HEK293 (cell line): ENCODE measurements at regions not wholly inside any gene's neighbourhood (a gene's known extent, or its start where the extent isn't known, plus 50 kb on each side); places are given as distances from the start of the nearest gene placed in this dataset.

Source experiments
- CTCF ChIP-seq: fragments of 450-650 bp; formaldehyde crosslinking; IDR thresholded peaks from 2 replicates; pipeline ENCODE4 v1.5.1; 2016; ENCODE audit warnings: missing biosample characterization, missing genetic modification characterization
- ELK4 ChIP-seq: IDR thresholded peaks from 2 replicates; pipeline ENCODE4 v1.6.1; 2011; ENCODE audit warnings: mild to moderate bottlenecking, low read depth, low read length, borderline replicate concordance
- KLF1 ChIP-seq: fragments of 450-650 bp; formaldehyde crosslinking; IDR thresholded peaks from 2 replicates; pipeline ENCODE4 v1.5.1; 2016; ENCODE audit warnings: missing biosample characterization, missing genetic modification characterization
- KLF16 ChIP-seq: fragments of 450-650 bp; formaldehyde crosslinking; IDR thresholded peaks from 2 replicates; pipeline ENCODE4 v1.5.1; 2017; ENCODE audit warnings: missing biosample characterization, missing genetic modification characterization
- SCRT2 ChIP-seq: fragments of 450-650 bp; formaldehyde crosslinking; IDR thresholded peaks from 2 replicates; pipeline ENCODE4 v1.5.1; 2016; ENCODE audit warnings: missing biosample characterization, missing genetic modification characterization
- ZNF121 ChIP-seq: fragments of 450-650 bp; formaldehyde crosslinking; IDR thresholded peaks from 2 replicates; pipeline ENCODE4 v1.5.1; 2016; ENCODE audit warnings: missing biosample characterization, missing genetic modification characterization
- ZNF174 ChIP-seq: fragments of 450-650 bp; formaldehyde crosslinking; IDR thresholded peaks from 2 replicates; pipeline ENCODE4 v1.5.0; 2017; ENCODE audit warnings: missing biosample characterization, mild to moderate bottlenecking, missing genetic modification characterization
- ZNF24 ChIP-seq: fragments of 450-650 bp; formaldehyde crosslinking; IDR thresholded peaks from 2 replicates; pipeline ENCODE4 v1.5.1; 2016; ENCODE audit warnings: missing biosample characterization, missing genetic modification characterization
- ZNF416 ChIP-seq: fragments of 450-650 bp; formaldehyde crosslinking; IDR thresholded peaks from 2 replicates; pipeline ENCODE4 v1.5.1; 2016; ENCODE audit warnings: missing biosample characterization, missing genetic modification characterization
- ZNF449 ChIP-seq: fragments of 450-650 bp; formaldehyde crosslinking; IDR thresholded peaks from 2 replicates; pipeline ENCODE4 v1.5.1; 2017; ENCODE audit warnings: missing biosample characterization, mild to moderate bottlenecking, missing genetic modification characterization, moderate library complexity
- ZNF623 ChIP-seq: fragments of 450-650 bp; formaldehyde crosslinking; IDR thresholded peaks from 2 replicates; pipeline ENCODE4 v1.5.1; 2016; ENCODE audit warnings: missing biosample characterization, missing genetic modification characterization
- ZNF704 ChIP-seq: fragments of 450-650 bp; formaldehyde crosslinking; IDR thresholded peaks from 2 replicates; pipeline ENCODE4 v1.5.1; 2016; ENCODE audit warnings: missing biosample characterization, missing genetic modification characterization
- ZSCAN23 ChIP-seq: fragments of 450-650 bp; formaldehyde crosslinking; IDR thresholded peaks from 2 replicates; pipeline ENCODE4 v1.5.1; 2016; ENCODE audit warnings: missing biosample characterization, missing genetic modification characterization
- ZSCAN30 ChIP-seq: fragments of 450-650 bp; IDR thresholded peaks from 2 replicates; pipeline ENCODE4 v1.5.1; 2018; ENCODE audit warnings: missing biosample characterization, mild to moderate bottlenecking, missing genetic modification characterization, moderate library complexity

GRCh38 chr5:88377705-88378656 lies 109.3 kb upstream of the TMEM161B start:
- no peak for TF ChIP-seq SCRT2
- TF ChIP-seq KLF1 (tag by site-specific recombination): no peak
- TF ChIP-seq ZNF24 (tag by site-specific recombination): no peak
- TF ChIP-seq CTCF (tag by site-specific recombination): no peak
- TF ChIP-seq ZNF704 (tag by site-specific recombination): no peak
- no peak for TF ChIP-seq ELK4
- no peak for TF ChIP-seq ZSCAN30 (tag by site-specific recombination)
- no peak for TF ChIP-seq ZNF449 (tag by site-specific recombination)
- no peak for TF ChIP-seq ZNF121 (tag by site-specific recombination)
- TF ChIP-seq ZNF174 (tag by site-specific recombination): no peak
- TF ChIP-seq ZSCAN23 (tag by site-specific recombination): no peak
- no peak for TF ChIP-seq KLF16 (tag by site-specific recombination)
- no peak for TF ChIP-seq ZNF623 (tag by site-specific recombination)
- no peak for TF ChIP-seq ZNF416 (tag by site-specific recombination)
